ENCODE measurements at regions not wholly inside any gene's neighbourhood (a gene's known extent, or its start where the extent isn't known, plus 50 kb on each side); places are given as distances from the start of the nearest gene placed in this dataset.

- Mint-ChIP-seq H3K27me3 (ENCODE audit: low read depth) (no peaks in the 10 kb centered on the region), H3K36me3 (no peaks in the 10 kb centered on the region), H3K4me3 (no peak overlapping the region), H3K4me1 (peaks cover 19% of the 10 kb centered on the region), H3K27ac (0 out of 2 replicates have a peak overlapping the region, but pooled peaks have one; percentile 41), H3K9me3 (peaks cover 9% of the 10 kb centered on the region)
- TF ChIP-seq ZNF671 (CRISPR knock-in tag; IDR thresholded peaks at IDR 0.05) (no peak), FOXJ3 (CRISPR knock-in tag; IDR thresholded peaks at IDR 0.05; ENCODE audit: borderline replicate concordance) (no peak), EMX1 (CRISPR knock-in tag; IDR thresholded peaks at IDR 0.05) (no peak), ARID4B (CRISPR knock-in tag; IDR thresholded peaks at IDR 0.05; ENCODE audit: borderline replicate concordance) (no peak), ZNF416 (CRISPR knock-in tag; IDR thresholded peaks at IDR 0.05) (no peak), NR1H2 (CRISPR knock-in tag; IDR thresholded peaks at IDR 0.05) (no peak), STAT6 (CRISPR knock-in tag; conservative IDR thresholded peaks at IDR 0.05; ENCODE audit: low read depth) (no peak), GABPB1 (CRISPR knock-in tag; IDR thresholded peaks at IDR 0.05) (no peak), ATF1 (CRISPR knock-in tag; IDR thresholded peaks at IDR 0.05) (no peak), FOXP1 (CRISPR knock-in tag; IDR thresholded peaks at IDR 0.05; ENCODE audit: borderline replicate concordance) (no peak)
- TF ChIP-seq, protein P1, sequence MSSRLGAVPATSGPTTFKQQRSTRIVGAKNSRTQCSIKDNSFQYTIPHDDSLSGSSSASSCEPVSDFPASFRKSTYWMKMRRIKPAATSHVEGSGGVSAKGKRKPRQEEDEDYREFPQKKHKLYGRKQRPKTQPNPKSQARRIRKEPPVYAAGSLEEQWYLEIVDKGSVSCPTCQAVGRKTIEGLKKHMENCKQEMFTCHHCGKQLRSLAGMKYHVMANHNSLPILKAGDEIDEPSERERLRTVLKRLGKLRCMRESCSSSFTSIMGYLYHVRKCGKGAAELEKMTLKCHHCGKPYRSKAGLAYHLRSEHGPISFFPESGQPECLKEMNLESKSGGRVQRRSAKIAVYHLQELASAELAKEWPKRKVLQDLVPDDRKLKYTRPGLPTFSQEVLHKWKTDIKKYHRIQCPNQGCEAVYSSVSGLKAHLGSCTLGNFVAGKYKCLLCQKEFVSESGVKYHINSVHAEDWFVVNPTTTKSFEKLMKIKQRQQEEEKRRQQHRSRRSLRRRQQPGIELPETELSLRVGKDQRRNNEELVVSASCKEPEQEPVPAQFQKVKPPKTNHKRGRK (CRISPR knock-in tag; IDR thresholded peaks at IDR 0.05; ENCODE audit: borderline replicate concordance) = no peak
- TF ChIP-seq, protein P2, sequence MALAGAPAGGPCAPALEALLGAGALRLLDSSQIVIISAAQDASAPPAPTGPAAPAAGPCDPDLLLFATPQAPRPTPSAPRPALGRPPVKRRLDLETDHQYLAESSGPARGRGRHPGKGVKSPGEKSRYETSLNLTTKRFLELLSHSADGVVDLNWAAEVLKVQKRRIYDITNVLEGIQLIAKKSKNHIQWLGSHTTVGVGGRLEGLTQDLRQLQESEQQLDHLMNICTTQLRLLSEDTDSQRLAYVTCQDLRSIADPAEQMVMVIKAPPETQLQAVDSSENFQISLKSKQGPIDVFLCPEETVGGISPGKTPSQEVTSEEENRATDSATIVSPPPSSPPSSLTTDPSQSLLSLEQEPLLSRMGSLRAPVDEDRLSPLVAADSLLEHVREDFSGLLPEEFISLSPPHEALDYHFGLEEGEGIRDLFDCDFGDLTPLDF (CRISPR knock-in tag; IDR thresholded peaks at IDR 0.05) = no peak
- no peak; the same call in 1 of the 2 replicates for ATAC-seq
- ChIA-PET CTCF (interaction anchor here (0.7 to 1.2 kb wide), 2 partner anchors 51 to 351 kb away, joined by 3 read pairs; no protein-coding TSS in a partner anchor), POLR2A (no interaction called here)
- no peak for DNase-seq (ENCODE audit: low spot score)
Measured at GRCh38 chr20:48026981-48027592, 241.8 kb upstream of the SULF2 start.

GRCh38 chr20:48025661-48026060 lies 240.4 kb upstream of the SULF2 start:
- H3K4me3 Mint-ChIP-seq = no peak overlapping the region
- H3K4me1 Mint-ChIP-seq = peaks cover 19% of the 10 kb centered on the region
- no peak overlapping the region for H3K27ac Mint-ChIP-seq
- ChIA-PET POLR2A (no interaction called here), CTCF (interaction anchor here (1.8 kb wide), 1 partner anchor 171 kb away, joined by 4 read pairs; no protein-coding TSS in a partner anchor)
- no peak for DNase-seq (ENCODE audit: low spot score)
- no peaks in the 10 kb centered on the region for H3K27me3 Mint-ChIP-seq (ENCODE audit: low read depth)
- no peaks in the 10 kb centered on the region for H3K36me3 Mint-ChIP-seq
- no peak for ATAC-seq
- H3K9me3 Mint-ChIP-seq = peaks cover 12% of the 10 kb centered on the region
- TF ChIP-seq SMAD4 (CRISPR knock-in tag; IDR thresholded peaks at IDR 0.05) (no peak), USF2 (CRISPR knock-in tag; IDR thresholded peaks at IDR 0.05) (no peak), RELA (CRISPR knock-in tag; IDR thresholded peaks at IDR 0.05; ENCODE audit: borderline replicate concordance) (no peak), ELF4 (CRISPR knock-in tag; IDR thresholded peaks at IDR 0.05; ENCODE audit: low read depth) (no peak), TP53 (CRISPR knock-in tag; IDR thresholded peaks at IDR 0.05) (no peak), RORB (CRISPR knock-in tag; IDR thresholded peaks at IDR 0.05) (no peak), MXD4 (CRISPR knock-in tag; IDR thresholded peaks at IDR 0.05; ENCODE audit: borderline replicate concordance) (no peak), ZNF423 (CRISPR knock-in tag; IDR thresholded peaks at IDR 0.05) (no peak), NR3C1 (CRISPR knock-in tag; conservative IDR thresholded peaks at IDR 0.05; ENCODE audit: low read depth) (no peak), CREB1 (CRISPR knock-in tag; IDR thresholded peaks at IDR 0.05) (no peak)
- TF ChIP-seq, protein P3, sequence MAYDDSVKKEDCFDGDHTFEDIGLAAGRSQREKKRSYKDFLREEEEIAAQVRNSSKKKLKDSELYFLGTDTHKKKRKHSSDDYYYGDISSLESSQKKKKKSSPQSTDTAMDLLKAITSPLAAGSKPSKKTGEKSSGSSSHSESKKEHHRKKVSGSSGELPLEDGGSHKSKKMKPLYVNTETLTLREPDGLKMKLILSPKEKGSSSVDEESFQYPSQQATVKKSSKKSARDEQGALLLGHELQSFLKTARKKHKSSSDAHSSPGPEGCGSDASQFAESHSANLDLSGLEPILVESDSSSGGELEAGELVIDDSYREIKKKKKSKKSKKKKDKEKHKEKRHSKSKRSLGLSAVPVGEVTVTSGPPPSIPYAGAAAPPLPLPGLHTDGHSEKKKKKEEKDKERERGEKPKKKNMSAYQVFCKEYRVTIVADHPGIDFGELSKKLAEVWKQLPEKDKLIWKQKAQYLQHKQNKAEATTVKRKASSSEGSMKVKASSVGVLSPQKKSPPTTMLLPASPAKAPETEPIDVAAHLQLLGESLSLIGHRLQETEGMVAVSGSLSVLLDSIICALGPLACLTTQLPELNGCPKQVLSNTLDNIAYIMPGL (CRISPR knock-in tag; IDR thresholded peaks at IDR 0.05) = no peak
